GM12873 (cell line): ENCODE measurements at regions not wholly inside any gene's neighbourhood (a gene's known extent, or its start where the extent isn't known, plus 50 kb on each side); places are given as distances from the start of the nearest gene placed in this dataset.

Experiments used
- TF ChIP-seq, protein P1 (sequence below): IDR thresholded peaks from 2 replicates; pipeline ENCODE4 v1.5.1; 2012; ENCODE audit warnings: low read depth, mild to moderate bottlenecking, moderate library complexity, low read length, control low read depth; ENCODE audit not compliant: insufficient read depth; ENCODE audit errors: missing control alignments

DNA sequence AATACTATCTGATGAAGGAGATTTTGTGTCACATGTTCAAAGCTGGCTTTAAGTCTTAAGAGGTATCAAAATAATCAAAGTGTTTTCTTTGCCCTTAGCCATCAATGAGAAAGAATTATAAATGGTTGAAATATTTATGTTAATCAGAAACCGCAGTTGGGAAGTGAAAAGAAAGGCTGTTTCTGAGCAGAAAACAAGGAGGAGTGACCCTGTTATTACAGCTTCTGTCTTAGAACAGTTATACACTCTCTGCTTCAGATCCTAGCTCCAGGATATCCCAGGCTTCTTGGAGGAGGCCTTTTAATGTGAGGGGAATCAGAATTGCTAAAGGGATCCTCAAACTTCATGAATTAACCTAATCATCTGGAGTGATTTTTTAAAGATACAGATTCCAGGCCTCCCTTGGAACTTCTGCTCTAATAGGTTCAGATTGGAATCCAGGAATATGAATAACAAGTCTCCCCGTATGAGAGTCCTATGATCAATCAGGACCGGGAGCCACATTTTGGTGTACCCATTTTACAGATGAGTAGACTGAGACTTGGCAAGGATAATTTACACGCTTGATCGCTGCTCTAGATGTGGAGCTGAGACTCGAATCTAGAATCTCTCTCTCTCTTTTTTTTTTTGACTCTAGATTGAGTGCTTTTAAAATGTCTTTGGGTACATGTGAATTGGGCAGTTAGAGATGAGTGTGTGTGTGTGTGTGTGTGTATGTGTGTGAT, 50.8 kb upstream of the JAG1 start:
- TF ChIP-seq, protein P1, sequence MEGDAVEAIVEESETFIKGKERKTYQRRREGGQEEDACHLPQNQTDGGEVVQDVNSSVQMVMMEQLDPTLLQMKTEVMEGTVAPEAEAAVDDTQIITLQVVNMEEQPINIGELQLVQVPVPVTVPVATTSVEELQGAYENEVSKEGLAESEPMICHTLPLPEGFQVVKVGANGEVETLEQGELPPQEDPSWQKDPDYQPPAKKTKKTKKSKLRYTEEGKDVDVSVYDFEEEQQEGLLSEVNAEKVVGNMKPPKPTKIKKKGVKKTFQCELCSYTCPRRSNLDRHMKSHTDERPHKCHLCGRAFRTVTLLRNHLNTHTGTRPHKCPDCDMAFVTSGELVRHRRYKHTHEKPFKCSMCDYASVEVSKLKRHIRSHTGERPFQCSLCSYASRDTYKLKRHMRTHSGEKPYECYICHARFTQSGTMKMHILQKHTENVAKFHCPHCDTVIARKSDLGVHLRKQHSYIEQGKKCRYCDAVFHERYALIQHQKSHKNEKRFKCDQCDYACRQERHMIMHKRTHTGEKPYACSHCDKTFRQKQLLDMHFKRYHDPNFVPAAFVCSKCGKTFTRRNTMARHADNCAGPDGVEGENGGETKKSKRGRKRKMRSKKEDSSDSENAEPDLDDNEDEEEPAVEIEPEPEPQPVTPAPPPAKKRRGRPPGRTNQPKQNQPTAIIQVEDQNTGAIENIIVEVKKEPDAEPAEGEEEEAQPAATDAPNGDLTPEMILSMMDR = no peak

DNA sequence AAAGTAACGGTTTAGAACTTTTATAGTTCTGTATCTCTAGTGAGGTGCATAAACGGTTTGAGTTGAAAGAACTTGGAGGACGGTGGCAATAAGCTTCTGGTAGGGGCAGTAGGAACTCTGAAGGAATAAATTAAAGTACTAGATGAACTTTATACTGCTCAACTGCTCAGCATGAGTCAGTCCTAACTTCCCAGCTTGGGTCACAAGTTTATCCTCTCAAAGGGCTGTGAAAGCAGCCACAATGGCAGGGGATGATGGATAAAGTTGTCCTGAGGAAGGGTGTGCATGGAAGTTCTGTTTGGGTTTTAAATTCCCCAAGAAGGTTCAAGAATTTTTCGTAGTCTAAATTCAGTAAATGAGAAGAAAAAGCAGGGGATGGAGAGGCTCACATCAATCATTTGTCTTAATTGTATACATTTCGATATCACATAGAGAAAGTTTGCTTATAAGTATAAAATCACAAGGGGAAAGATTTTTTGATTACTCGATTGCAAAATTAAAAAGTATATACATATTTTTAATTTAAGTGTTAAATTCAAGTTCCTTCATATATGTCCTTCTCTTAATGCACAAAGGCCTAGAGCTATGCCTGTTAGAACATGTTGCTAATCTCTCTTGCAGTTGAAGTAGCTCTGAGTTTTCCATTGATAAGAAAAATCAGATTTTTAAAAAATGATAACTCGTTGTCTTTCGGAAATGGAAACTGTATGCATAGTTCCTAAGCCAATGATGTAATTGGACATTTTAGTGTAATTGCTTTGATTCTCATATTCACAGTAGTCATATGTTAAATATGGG, 55.3 kb upstream of the JAG1 start:
- TF ChIP-seq, protein P1 = no peak

DNA sequence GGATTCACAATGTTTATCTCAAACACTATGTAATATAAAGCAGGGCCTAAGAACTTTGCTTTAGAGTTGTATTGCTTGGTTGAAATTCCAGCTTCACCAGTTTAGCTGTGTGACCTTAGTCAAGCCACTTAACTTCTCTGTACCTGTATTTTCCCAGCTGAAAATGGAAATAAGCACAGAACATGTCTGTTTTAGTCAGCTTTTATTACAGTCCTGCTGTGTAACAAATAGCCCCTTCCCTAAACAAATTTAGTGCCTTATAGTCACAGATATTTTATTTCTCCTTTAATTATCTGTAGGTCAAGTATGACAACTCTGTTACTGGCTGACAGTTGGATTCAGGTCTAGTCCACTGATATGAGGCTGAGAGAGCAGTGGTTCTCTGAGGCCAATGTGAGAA, 56.0 kb upstream of the JAG1 start:
- TF ChIP-seq, protein P1 = no peak

DNA sequence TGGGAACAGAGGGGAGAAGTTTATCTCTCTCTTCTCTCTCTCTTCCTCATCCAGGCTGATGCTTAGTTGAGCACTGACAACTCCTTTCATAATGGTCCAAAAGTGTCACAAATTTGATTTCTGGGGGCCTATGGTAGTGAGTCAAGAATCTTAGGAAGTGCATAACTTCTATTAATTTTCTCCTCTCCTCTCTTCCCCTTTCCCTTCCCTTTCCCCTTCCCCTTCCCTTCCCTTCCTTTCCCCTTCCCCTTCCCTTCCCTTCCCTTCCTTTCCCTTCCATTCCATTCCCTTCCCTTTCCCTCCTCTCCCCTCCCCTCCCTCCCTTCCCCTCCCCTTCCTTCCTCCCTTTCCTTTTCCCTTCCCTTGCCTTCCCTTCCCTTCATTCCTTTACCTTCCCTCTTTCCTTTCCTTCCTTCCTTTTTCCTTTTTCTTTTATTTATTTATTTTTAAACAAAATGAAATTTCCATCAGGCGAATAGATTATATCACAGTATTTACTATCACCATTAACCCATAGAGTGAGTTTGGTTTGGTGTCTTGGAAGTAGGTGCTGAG, 56.9 kb upstream of the JAG1 start:
- TF ChIP-seq, protein P1 = no peak

DNA sequence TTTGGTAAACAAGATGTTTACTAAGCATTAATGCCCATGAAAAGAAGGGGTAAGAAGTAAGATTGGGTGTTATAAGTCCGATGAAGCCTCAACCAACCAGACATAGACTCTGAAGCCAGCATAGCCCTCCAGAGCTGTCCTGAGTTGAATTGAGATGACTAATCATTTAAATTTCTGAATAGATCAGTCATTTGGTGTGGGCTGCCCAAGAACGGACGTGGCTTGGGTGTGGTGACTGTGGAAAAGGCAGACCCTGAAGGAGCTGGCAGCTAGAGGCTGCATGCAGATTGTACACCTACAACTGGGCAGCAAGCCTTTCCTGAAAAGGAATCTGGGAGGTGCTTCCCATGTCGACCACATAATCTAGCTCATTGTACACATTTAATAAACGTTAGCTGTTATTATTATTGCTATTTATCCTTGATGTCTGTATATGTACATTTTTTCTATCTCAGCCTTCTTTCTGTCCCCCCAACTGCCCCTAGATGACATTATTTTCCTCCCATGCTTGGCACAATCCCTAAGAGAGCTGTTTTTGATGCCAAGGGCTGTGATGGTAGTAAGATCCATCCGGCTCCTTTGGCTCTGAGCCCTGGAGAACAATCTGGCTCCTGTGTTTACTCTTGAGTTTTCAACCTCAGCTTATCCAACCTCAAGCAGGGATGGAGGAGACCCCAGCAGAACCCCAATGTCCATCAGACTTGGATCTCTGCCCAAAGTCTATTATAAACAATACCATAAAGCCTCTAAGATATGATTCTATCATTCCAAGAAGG, 57.6 kb upstream of the JAG1 start:
- TF ChIP-seq, protein P1 = no peak

DNA sequence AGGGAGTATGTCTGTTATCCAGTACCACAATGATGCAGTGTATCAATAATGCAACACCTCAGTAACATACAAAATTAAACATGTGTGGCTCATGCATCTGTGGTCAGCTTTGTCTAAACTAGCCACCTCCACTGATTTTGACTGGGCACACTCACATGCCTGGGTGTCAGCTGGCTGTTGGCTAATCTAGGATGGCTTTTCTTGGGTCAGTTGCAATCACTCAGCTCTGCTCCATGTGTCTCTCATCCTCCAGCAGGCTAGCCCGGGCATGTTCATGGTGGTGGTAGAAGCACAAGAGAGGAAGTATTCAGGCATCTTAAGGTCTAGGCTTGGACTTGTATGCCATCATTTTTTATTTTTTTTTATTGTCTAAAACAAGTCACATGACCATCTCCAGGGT, 59.3 kb upstream of the JAG1 start:
- TF ChIP-seq, protein P1 = no peak

DNA sequence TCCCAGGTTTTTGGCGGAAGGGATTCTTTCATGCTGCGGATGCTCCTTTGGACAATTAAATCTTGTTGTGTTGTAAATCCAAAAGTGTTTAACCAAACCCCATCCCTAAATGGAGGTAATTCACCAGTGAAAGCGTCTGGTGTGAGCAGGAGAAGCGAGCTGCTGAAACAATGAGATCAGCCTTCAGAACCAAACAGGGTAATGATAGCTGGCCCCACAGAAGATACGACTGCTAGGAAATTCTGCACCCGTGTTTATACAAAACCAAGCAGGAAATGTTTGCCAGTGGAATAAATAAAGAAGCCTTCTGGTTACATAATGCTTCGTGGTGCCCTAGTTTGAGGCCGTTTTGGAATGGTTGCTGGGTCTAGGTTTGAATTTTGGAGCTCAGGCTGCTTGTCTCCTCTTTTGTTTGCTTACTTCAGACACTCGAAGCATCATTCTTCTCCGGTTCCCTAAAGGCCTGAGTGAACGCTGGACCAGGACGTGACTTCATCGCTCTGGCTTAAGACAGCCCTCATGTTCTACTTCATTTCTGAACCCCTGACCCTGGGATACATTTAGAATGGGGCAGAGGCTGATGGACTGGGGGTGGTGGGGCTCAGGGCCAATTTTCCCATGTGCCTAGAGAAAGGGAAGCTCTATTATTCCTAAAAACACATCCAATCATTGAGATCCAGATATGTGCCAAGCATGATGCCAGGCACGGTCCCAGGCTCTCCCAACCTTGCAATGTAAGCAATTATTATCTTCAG, 61.6 kb upstream of the JAG1 start:
- TF ChIP-seq, protein P1 = no peak
